ENCODE measurements at regions not wholly inside any gene's neighbourhood (a gene's known extent, or its start where the extent isn't known, plus 50 kb on each side); places are given as distances from the start of the nearest gene placed in this dataset.

GRCh38 chr16:35533683-35534082 is 2074.3 kb downstream of the TP53TG3F start (continued):
- TF ChIP-seq ZBTB11 (CRISPR knock-in tag; IDR thresholded peaks at IDR 0.05) (no peak), ZNF280B (CRISPR knock-in tag; IDR thresholded peaks at IDR 0.05) (no peak), JUND (IDR thresholded peaks at IDR 0.05; ENCODE audit: borderline replicate concordance, low read depth, low read length) (no peak), JUND (tag; IDR thresholded peaks at IDR 0.05; ENCODE audit: borderline replicate concordance, low read depth, low read length) (peak; percentile 79; the same call in 1 of the 3 replicates), HMGN3 (IDR thresholded peaks at IDR 0.05; ENCODE audit: borderline replicate concordance, extremely low read depth, insufficient read length, low read depth, low read length) (no peak), ZNF551 (CRISPR knock-in tag; IDR thresholded peaks at IDR 0.05) (no peak), XRCC5 (IDR thresholded peaks at IDR 0.05; ENCODE audit: low read depth, low read length) (no peak), RBM22 (IDR thresholded peaks at IDR 0.05; ENCODE audit: low read depth, low read length, poor library complexity, severe bottlenecking) (no peak), EP300 (IDR thresholded peaks at IDR 0.05; ENCODE audit: low read length) (no peak), ZBTB12 (CRISPR knock-in tag; IDR thresholded peaks at IDR 0.05) (peak; percentile 84), POLR2G (IDR thresholded peaks at IDR 0.05; ENCODE audit: low read depth, low read length) (no peak), ZKSCAN1 (IDR thresholded peaks at IDR 0.05; ENCODE audit: low read depth, low read length) (no peak), CSDE1 (IDR thresholded peaks at IDR 0.05) (no peak), COPS2 (conservative IDR thresholded peaks at IDR 0.05) (no peak), ZNF655 (CRISPR knock-in tag; IDR thresholded peaks at IDR 0.05) (no peak), ATF7 (IDR thresholded peaks at IDR 0.05) (peak; percentile 77), RFX5 (IDR thresholded peaks at IDR 0.05; ENCODE audit: low read depth, low read length) (no peak)

All from K562 (cell line).